Type B pancreatic cell (in vitro differentiated cells): ENCODE measurements at regions not wholly inside any gene's neighbourhood (a gene's known extent, or its start where the extent isn't known, plus 50 kb on each side); places are given as distances from the start of the nearest gene placed in this dataset.
A peak's percentile ranks its signal among the peaks of the same experiment; 100 is the strongest.

Experiments
- DNase-seq: peaks from one replicate; pipeline ENCODE4 v3.0.0; 2021; ENCODE audit warnings: mixed read lengths; ENCODE audit not compliant: unreplicated experiment; ENCODE audit errors: extremely low spot score
- H3K27ac Mint-ChIP-seq: 2 replicates; pipeline ENCODE4 v1.8.0; 2021; ENCODE audit warnings: mild to moderate bottlenecking, mixed read lengths
- H3K27me3 Mint-ChIP-seq: 2 replicates; pipeline ENCODE4 v1.8.0; 2021; ENCODE audit warnings: mixed read lengths
- H3K36me3 Mint-ChIP-seq: 2 replicates; pipeline ENCODE4 v1.8.0; 2021; ENCODE audit warnings: mixed read lengths
- H3K4me1 Mint-ChIP-seq: one replicate; pipeline ENCODE4 v1.8.0; 2021; ENCODE audit warnings: mixed read lengths; ENCODE audit not compliant: unreplicated experiment
- H3K4me3 Mint-ChIP-seq: 2 replicates; pipeline ENCODE4 v1.8.0; 2021; ENCODE audit warnings: mild to moderate bottlenecking, mixed read lengths
- H3K9me3 Mint-ChIP-seq: 2 replicates; pipeline ENCODE4 v1.8.0; 2021; ENCODE audit warnings: mixed read lengths
- CTCF ChIP-seq: fragments of 200-600 bp; sonication (generic); conservative IDR thresholded peaks from 2 replicates; pipeline ENCODE4 v1.5.0; 2021; ENCODE audit warnings: antibody characterized with exemption, mild to moderate bottlenecking

GRCh38 chr16:79408355-79408754 is 192.2 kb downstream of the MAF start:
- DNase-seq: no peak
- H3K4me1 Mint-ChIP-seq: peaks cover 16% of the 10 kb centered on the region
- H3K4me3 Mint-ChIP-seq: no peak overlapping the region
- H3K27me3 Mint-ChIP-seq: peaks cover 19% of the 10 kb centered on the region
- TF ChIP-seq CTCF: no peak
- no peaks in the 10 kb centered on the region for H3K9me3 Mint-ChIP-seq
- H3K27ac Mint-ChIP-seq: no peak overlapping the region
- no peaks in the 10 kb centered on the region for H3K36me3 Mint-ChIP-seq

DNA sequence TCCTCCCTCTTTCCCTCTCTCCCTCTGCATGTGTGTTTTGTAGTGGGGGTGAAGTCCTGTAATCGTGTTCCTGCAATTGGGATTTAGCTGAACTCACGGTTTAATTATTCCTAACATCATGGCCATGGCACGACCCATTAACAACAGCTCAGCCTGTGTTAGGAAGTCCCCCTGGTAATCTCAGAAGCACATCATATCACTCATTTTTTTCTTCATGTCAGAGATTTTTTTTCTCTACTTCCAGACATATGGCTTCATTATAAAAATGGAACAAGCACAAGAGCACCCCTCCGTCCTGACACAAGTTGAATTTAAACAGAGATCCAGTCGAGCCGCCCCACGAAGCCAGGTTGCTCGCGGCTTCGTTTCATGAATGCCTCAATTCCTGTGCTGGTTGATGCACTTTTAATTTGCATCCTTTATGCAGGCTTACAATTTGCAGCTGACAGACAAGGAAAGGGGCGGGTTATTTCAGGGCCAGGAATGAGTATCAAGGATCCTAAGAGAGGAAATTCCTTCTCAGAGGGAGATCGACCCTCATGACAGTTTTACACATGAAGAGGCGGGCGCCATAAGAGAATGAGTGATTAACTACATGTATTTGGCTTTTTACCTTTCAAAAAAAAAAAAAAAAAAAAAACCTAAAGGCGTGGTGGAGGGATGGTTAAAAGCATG is 192.9 kb downstream of the MAF start:
- Mint-ChIP-seq H3K4me1 (peaks cover 13% of the 10 kb centered on the region), H3K4me3 (peak overlapping the region; percentile 6), H3K36me3 (no peaks in the 10 kb centered on the region), H3K27me3 (peaks cover 19% of the 10 kb centered on the region), H3K9me3 (no peaks in the 10 kb centered on the region), H3K27ac (no peak overlapping the region)
- TF ChIP-seq CTCF: no peak
- DNase-seq: no peak

GRCh38 chr16:79407005-79407404 is 193.5 kb downstream of the MAF start:
- H3K36me3 Mint-ChIP-seq: no peaks in the 10 kb centered on the region
- DNase-seq: no peak
- H3K27ac Mint-ChIP-seq: no peak overlapping the region
- no peak for TF ChIP-seq CTCF
- H3K4me3 Mint-ChIP-seq: no peak overlapping the region
- H3K9me3 Mint-ChIP-seq: no peaks in the 10 kb centered on the region
- H3K4me1 Mint-ChIP-seq: peaks cover 10% of the 10 kb centered on the region
- peaks cover 19% of the 10 kb centered on the region for H3K27me3 Mint-ChIP-seq

DNA sequence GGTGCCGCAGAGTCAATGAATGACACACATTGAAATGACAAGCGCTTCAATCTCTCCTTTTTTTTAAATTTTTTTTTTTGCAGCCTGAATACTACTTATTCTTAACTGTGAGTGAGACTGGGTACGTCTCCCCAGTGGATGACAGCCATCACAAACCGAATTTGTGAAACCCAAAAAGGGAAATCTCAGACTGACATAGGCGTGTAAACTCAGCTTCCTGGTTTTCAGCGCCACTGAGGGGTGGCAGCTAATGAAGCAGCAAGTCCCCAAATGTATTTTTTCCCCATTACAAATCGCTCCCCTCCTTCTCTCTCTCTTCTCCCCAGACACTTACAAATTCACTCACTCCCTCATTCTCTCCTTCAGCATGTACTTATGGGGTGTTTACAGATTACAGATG is 196.0 kb downstream of the MAF start:
- Mint-ChIP-seq H3K9me3 (no peaks in the 10 kb centered on the region), H3K4me3 (no peak overlapping the region), H3K4me1 (peaks cover 6% of the 10 kb centered on the region), H3K36me3 (no peaks in the 10 kb centered on the region), H3K27ac (no peak overlapping the region), H3K27me3 (peaks cover 14% of the 10 kb centered on the region)
- no peak for TF ChIP-seq CTCF
- DNase-seq: no peak

- Mint-ChIP-seq H3K9me3 (no peaks in the 10 kb centered on the region), H3K36me3 (no peaks in the 10 kb centered on the region), H3K27ac (peak overlapping the region; percentile 25), H3K27me3 (peaks cover 13% of the 10 kb centered on the region), H3K4me3 (no peak overlapping the region), H3K4me1 (peaks cover 6% of the 10 kb centered on the region)
- DNase-seq: no peak
- no peak for TF ChIP-seq CTCF
Observed at GRCh38 chr16:79403534-79403933, 197.0 kb downstream of the MAF start.

DNA sequence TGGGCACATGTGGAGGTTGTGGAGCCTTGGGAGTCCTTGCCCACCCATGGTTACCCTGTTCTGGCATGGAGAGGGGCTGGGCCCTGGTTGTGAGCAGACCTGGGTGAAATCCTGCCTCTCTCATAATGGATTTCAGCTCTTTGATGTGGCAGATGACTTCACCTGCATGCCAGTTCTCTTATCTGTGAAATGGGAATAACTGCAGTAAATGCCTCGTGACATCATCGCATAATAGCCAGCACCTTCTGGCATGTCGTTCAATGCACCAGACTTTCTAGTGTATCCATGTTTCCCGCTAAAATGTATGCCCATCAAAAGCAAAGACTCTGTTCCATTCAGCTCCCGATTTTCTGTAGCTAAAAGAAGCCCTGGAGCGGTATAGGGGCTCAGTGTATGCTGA is 197.6 kb downstream of the MAF start:
- Mint-ChIP-seq H3K4me3 (no peak overlapping the region), H3K9me3 (no peaks in the 10 kb centered on the region), H3K36me3 (no peaks in the 10 kb centered on the region), H3K27me3 (peaks cover 10% of the 10 kb centered on the region), H3K4me1 (peaks cover 6% of the 10 kb centered on the region), H3K27ac (no peak overlapping the region)
- TF ChIP-seq CTCF: no peak
- DNase-seq: no peak
